T-helper 1 cell treated with Interleukin-12 subunit alpha and Interleukin-12 subunit beta and Interleukin-4 antibody, amounts not matched to agents 30 ng/mL and 1 ng/mL, for 36 hours (primary cell): ENCODE measurements at regions not wholly inside any gene's neighbourhood (a gene's known extent, or its start where the extent isn't known, plus 50 kb on each side); places are given as distances from the start of the nearest gene placed in this dataset.

Source experiments
- intact Hi-C: fragments of 100-400 bp; cut with micrococcal nuclease; formaldehyde crosslinking; loops from one replicate; pipeline ENCODE4 v1.15.1; 2024

GRCh38 chr1:208298593-208299269 is 54.5 kb upstream of the PLXNA2 start:
- intact Hi-C loops = no loop called here

- intact Hi-C loops = no loop called here
Observed at GRCh38 chr1:208300084-208300770, 56.0 kb upstream of the PLXNA2 start.

GRCh38 chr1:208302699-208303238 is 58.6 kb upstream of the PLXNA2 start:
- intact Hi-C loops = no loop called here

GRCh38 chr1:208303743-208304712 is 59.8 kb upstream of the PLXNA2 start:
- intact Hi-C loops = no loop called here

- intact Hi-C loops = no loop called here
Observed at GRCh38 chr1:208308221-208308620, 64.0 kb upstream of the PLXNA2 start.

GRCh38 chr1:208309771-208310170 is 65.6 kb upstream of the PLXNA2 start:
- intact Hi-C loops = no loop called here

- intact Hi-C loops = no loop called here
Observed at GRCh38 chr1:208312706-208313105, 68.5 kb upstream of the PLXNA2 start.

GRCh38 chr1:208314431-208314830 is 70.2 kb upstream of the PLXNA2 start:
- intact Hi-C loops = no loop called here

GRCh38 chr1:208318150-208318734 is 74.1 kb upstream of the PLXNA2 start:
- intact Hi-C loops = no loop called here

- intact Hi-C loops = no loop called here
Observed at GRCh38 chr1:208324005-208324404, 79.8 kb upstream of the PLXNA2 start.

GRCh38 chr1:208326033-208326432 is 81.8 kb upstream of the PLXNA2 start:
- intact Hi-C loops = no loop called here

- intact Hi-C loops = no loop called here
Observed at GRCh38 chr1:208329300-208329699, 85.1 kb upstream of the PLXNA2 start.

- intact Hi-C loops = no loop called here
Observed at GRCh38 chr1:208332036-208332773, 88.0 kb upstream of the PLXNA2 start.

- intact Hi-C loops = no loop called here
Observed at GRCh38 chr1:208332774-208333126, 88.6 kb upstream of the PLXNA2 start.

GRCh38 chr1:208333676-208334075 is 89.5 kb upstream of the PLXNA2 start:
- intact Hi-C loops = no loop called here

GRCh38 chr1:208335371-208336136 is 91.4 kb upstream of the PLXNA2 start:
- intact Hi-C loops = no loop called here

GRCh38 chr1:208336137-208336518 is 91.9 kb upstream of the PLXNA2 start:
- intact Hi-C loops = no loop called here

- intact Hi-C loops = no loop called here
Observed at GRCh38 chr1:208339911-208340310, 95.7 kb upstream of the PLXNA2 start.

- intact Hi-C loops = no loop called here
Observed at GRCh38 chr1:208343226-208343625, 99.0 kb upstream of the PLXNA2 start.
